ENCODE measurements at regions not wholly inside any gene's neighbourhood (a gene's known extent, or its start where the extent isn't known, plus 50 kb on each side); places are given as distances from the start of the nearest gene placed in this dataset.

- no peak for TF ChIP-seq CTCF (IDR thresholded peaks at IDR 0.05)
- no peak for TF ChIP-seq POLR2AphosphoS5 (IDR thresholded peaks at IDR 0.05)
- TF ChIP-seq POLR2A (IDR thresholded peaks at IDR 0.05), result no peak
- no peak for TF ChIP-seq EP300 (IDR thresholded peaks at IDR 0.05)
Measured at GRCh38 chr4:163611784-163612445, 117.4 kb downstream of the TMA16 start.

Measured in stomach (tissue), 4 donors.